HAP-1 (cell line): ENCODE measurements at regions not wholly inside any gene's neighbourhood (a gene's known extent, or its start where the extent isn't known, plus 50 kb on each side); places are given as distances from the start of the nearest gene placed in this dataset.

ENCODE experiments used
- DNase-seq, 2 experiments: peaks; one replicate each; pipeline ENCODE4 v3.0.0-alpha.2; 2016 to 2020; ENCODE audit warnings: low spot score in 2 of 2
- H3K27me3 ChIP-seq: fragments of 250-450 bp; sonication (Bioruptor Pico); 2 replicates; pipeline ENCODE4 v1.5.1; 2020; ENCODE audit warnings: low read depth, mild to moderate bottlenecking, moderate library complexity
- H3K36me3 ChIP-seq: fragments of 250-450 bp; sonication (Bioruptor Pico); replicated peaks from 2 replicates; pipeline ENCODE4 v1.5.1; 2020; ENCODE audit warnings: mild to moderate bottlenecking
- H3K4me1 ChIP-seq: fragments of 250-450 bp; sonication (Bioruptor Pico); 2 replicates; pipeline ENCODE4 v1.5.1; 2020; ENCODE audit warnings: mild to moderate bottlenecking
- H3K4me3 ChIP-seq: fragments of 250-450 bp; sonication (Bioruptor Pico); 2 replicates; pipeline ENCODE4 v1.5.1; 2020; ENCODE audit warnings: mild to moderate bottlenecking, moderate library complexity
- H3K9me3 ChIP-seq: fragments of 250-450 bp; sonication (Bioruptor Pico); 2 replicates; pipeline ENCODE4 v1.5.1; 2020; ENCODE audit warnings: mild to moderate bottlenecking, moderate library complexity
- in situ Hi-C: fragments of 300-500 bp; cut with MboI; formaldehyde crosslinking; loops from 3 replicates; pipeline ENCODE4 v1.14.3; 2020; ENCODE audit warnings: low sequenced_read_pairs, inconsistent platforms, mixed read lengths

- Histone ChIP-seq H3K36me3 (no peaks in the 10 kb centered on the region), H3K4me1 (no peaks in the 10 kb centered on the region), H3K27me3 (no peaks in the 10 kb centered on the region), H3K4me3 (no peak overlapping the region), H3K9me3 (no peaks in the 10 kb centered on the region)
- in situ Hi-C loops: no loop called here
- DNase-seq: no peak
Measured at GRCh38 chr16:35736546-35736945, 2277.1 kb downstream of the TP53TG3F start.

- Histone ChIP-seq H3K4me1 (no peaks in the 10 kb centered on the region), H3K9me3 (no peaks in the 10 kb centered on the region), H3K4me3 (no peak overlapping the region), H3K27me3 (no peaks in the 10 kb centered on the region), H3K36me3 (no peaks in the 10 kb centered on the region)
- in situ Hi-C loops: no loop called here
- DNase-seq: no peak
Measured at GRCh38 chr16:35737076-35737475, 2277.7 kb downstream of the TP53TG3F start.

- no peaks in the 10 kb centered on the region for H3K36me3 ChIP-seq
- DNase-seq: no peak
- no peaks in the 10 kb centered on the region for H3K27me3 ChIP-seq
- no peaks in the 10 kb centered on the region for H3K9me3 ChIP-seq
- H3K4me3 ChIP-seq: no peak overlapping the region
- in situ Hi-C loops: no loop called here
- H3K4me1 ChIP-seq: no peaks in the 10 kb centered on the region
Measured at GRCh38 chr16:35741546-35741945, 2282.1 kb downstream of the TP53TG3F start.

GRCh38 chr16:35743101-35743692 lies 2283.8 kb downstream of the TP53TG3F start:
- no peaks in the 10 kb centered on the region for H3K36me3 ChIP-seq
- DNase-seq: no peak
- no peaks in the 10 kb centered on the region for H3K9me3 ChIP-seq
- in situ Hi-C loops: no loop called here
- no peaks in the 10 kb centered on the region for H3K4me1 ChIP-seq
- H3K27me3 ChIP-seq: no peaks in the 10 kb centered on the region
- H3K4me3 ChIP-seq: no peak overlapping the region

GRCh38 chr16:35744084-35744483 lies 2284.7 kb downstream of the TP53TG3F start:
- Histone ChIP-seq H3K27me3 (no peaks in the 10 kb centered on the region), H3K9me3 (no peaks in the 10 kb centered on the region), H3K4me3 (no peak overlapping the region), H3K36me3 (no peaks in the 10 kb centered on the region), H3K4me1 (no peaks in the 10 kb centered on the region)
- DNase-seq: no peak
- in situ Hi-C loops: no loop called here

GRCh38 chr16:35744726-35745125 lies 2285.3 kb downstream of the TP53TG3F start:
- no peaks in the 10 kb centered on the region for H3K9me3 ChIP-seq
- H3K4me3 ChIP-seq: no peak overlapping the region
- no peak for DNase-seq
- H3K4me1 ChIP-seq: no peaks in the 10 kb centered on the region
- H3K36me3 ChIP-seq: no peaks in the 10 kb centered on the region
- in situ Hi-C loops: no loop called here
- H3K27me3 ChIP-seq: no peaks in the 10 kb centered on the region

- Histone ChIP-seq H3K4me1 (no peaks in the 10 kb centered on the region), H3K9me3 (no peaks in the 10 kb centered on the region), H3K27me3 (no peaks in the 10 kb centered on the region), H3K4me3 (no peak overlapping the region), H3K36me3 (no peaks in the 10 kb centered on the region)
- DNase-seq: no peak
- in situ Hi-C loops: no loop called here
Measured at GRCh38 chr16:35745191-35745590, 2285.8 kb downstream of the TP53TG3F start.

- Histone ChIP-seq H3K9me3 (no peaks in the 10 kb centered on the region), H3K4me3 (no peak overlapping the region), H3K4me1 (no peaks in the 10 kb centered on the region), H3K27me3 (no peaks in the 10 kb centered on the region), H3K36me3 (no peaks in the 10 kb centered on the region)
- in situ Hi-C loops: no loop called here
- DNase-seq: no peak
Measured at GRCh38 chr16:35745821-35746248, 2286.4 kb downstream of the TP53TG3F start.

GRCh38 chr16:35746281-35746962 lies 2287.0 kb downstream of the TP53TG3F start:
- no peak for DNase-seq
- in situ Hi-C loops: no loop called here
- Histone ChIP-seq H3K4me3 (no peak overlapping the region), H3K27me3 (no peaks in the 10 kb centered on the region), H3K4me1 (no peaks in the 10 kb centered on the region), H3K9me3 (no peaks in the 10 kb centered on the region), H3K36me3 (no peaks in the 10 kb centered on the region)

- H3K4me1 ChIP-seq: no peaks in the 10 kb centered on the region
- H3K36me3 ChIP-seq: no peaks in the 10 kb centered on the region
- no peak for DNase-seq
- no peak overlapping the region for H3K4me3 ChIP-seq
- H3K9me3 ChIP-seq: no peaks in the 10 kb centered on the region
- no peaks in the 10 kb centered on the region for H3K27me3 ChIP-seq
- in situ Hi-C loops: no loop called here
Measured at GRCh38 chr16:35746963-35747657, 2287.7 kb downstream of the TP53TG3F start.

- Histone ChIP-seq H3K4me3 (no peak overlapping the region), H3K36me3 (no peaks in the 10 kb centered on the region), H3K27me3 (no peaks in the 10 kb centered on the region), H3K4me1 (no peaks in the 10 kb centered on the region), H3K9me3 (no peaks in the 10 kb centered on the region)
- DNase-seq: no peak
- in situ Hi-C loops: no loop called here
Measured at GRCh38 chr16:35747658-35748455, 2288.4 kb downstream of the TP53TG3F start.

- H3K9me3 ChIP-seq: no peaks in the 10 kb centered on the region
- no peaks in the 10 kb centered on the region for H3K27me3 ChIP-seq
- no peaks in the 10 kb centered on the region for H3K4me1 ChIP-seq
- in situ Hi-C loops: no loop called here
- no peaks in the 10 kb centered on the region for H3K36me3 ChIP-seq
- no peak overlapping the region for H3K4me3 ChIP-seq
- DNase-seq: no peak
Measured at GRCh38 chr16:35748621-35749252, 2289.3 kb downstream of the TP53TG3F start.

GRCh38 chr16:35749253-35750141 lies 2290.1 kb downstream of the TP53TG3F start:
- in situ Hi-C loops: no loop called here
- DNase-seq: no peak

More at GRCh38 chr16:35749253-35750141, 2290.1 kb downstream of the TP53TG3F start:
- Histone ChIP-seq H3K27me3 (no peaks in the 10 kb centered on the region), H3K9me3 (no peaks in the 10 kb centered on the region), H3K4me1 (no peaks in the 10 kb centered on the region), H3K4me3 (no peak overlapping the region), H3K36me3 (no peaks in the 10 kb centered on the region)
